B cell (primary cell): ENCODE measurements at regions not wholly inside any gene's neighbourhood (a gene's known extent, or its start where the extent isn't known, plus 50 kb on each side); places are given as distances from the start of the nearest gene placed in this dataset.

ENCODE experiments used
- ATAC-seq: fragments of 200-7000 bp; cut with Tn5 transposase; one replicate; pipeline ENCODE4 v1.10.0; 2021; ENCODE audit warnings: low read depth, mild to moderate bottlenecking, moderate number of reproducible peaks, moderate library complexity
- CTCF ChIA-PET: fragments of 350-600 bp; sonication (Branson Sonifier 250); formaldehyde crosslinking; loops from one replicate; lab custom pipeline; 2021; ENCODE audit warnings: antibody characterized with exemption, inconsistent platforms; lab: Charles Lee
- POLR2A ChIA-PET: fragments of 350-600 bp; sonication (Branson Sonifier 250); formaldehyde crosslinking; loops from one replicate; lab custom pipeline; 2021; ENCODE audit warnings: antibody characterized with exemption; lab: Charles Lee
- DNase-seq: peaks from one replicate; pipeline ENCODE4 v3.0.0; 2013
- H2AFZ ChIP-seq: 2 replicates; pipeline ENCODE4 v1.6.1; 2012; ENCODE audit warnings: mild to moderate bottlenecking, low read depth, low read length; ENCODE audit not compliant: insufficient read depth, poor library complexity, severe bottlenecking
- H3K27ac ChIP-seq, 2 donors: 1 replicate in 1 of 2; 2 replicates in 1 of 2; pipeline ENCODE4 v1.5.1; 2012 to 2013; ENCODE audit warnings: low read length in 2 of 2, mild to moderate bottlenecking in 2 of 2, moderate library complexity in 1 of 2
- H3K27me3 ChIP-seq, 4 experiments: fragments of 200-600 bp in 1 of 4; sonication (generic) in 1 of 4; replicated peaks in 1 of 4; 1 replicate in 2 of 4; 2 replicates in 2 of 4; pipeline versions ENCODE4 v1.6.1 to v1.7.0; 2013 to 2016; ENCODE audit warnings: low read length in 3 of 4, mild to moderate bottlenecking in 2 of 4, mixed read lengths in 1 of 4, moderate library complexity in 1 of 4; ENCODE audit not compliant: insufficient read depth in 4 of 4, control insufficient read depth in 3 of 4; ENCODE audit errors: control extremely low read depth in 1 of 4
- H3K36me3 ChIP-seq, 2 experiments: replicated peaks in 1 of 2; 1 replicate in 1 of 2; 2 replicates in 1 of 2; pipeline versions ENCODE4 v1.6.1 to v1.7.1; 2013; ENCODE audit warnings: low read length in 1 of 2; ENCODE audit not compliant: insufficient read depth in 2 of 2, control insufficient read depth in 1 of 2; ENCODE audit errors: control extremely low read depth in 1 of 2, extremely low read depth in 1 of 2
- H3K4me1 ChIP-seq, 2 donors: fragments of 200-600 bp in 1 of 2; sonication (generic) in 1 of 2; 1 replicate in 1 of 2; 2 replicates in 1 of 2; pipeline versions ENCODE4 v1.5.1 to v1.6.1; 2013 to 2017; ENCODE audit warnings: low read length in 2 of 2; ENCODE audit not compliant: control insufficient read depth in 2 of 2, insufficient read depth in 2 of 2
- H3K4me2 ChIP-seq: replicated peaks from 2 replicates; pipeline ENCODE3; 2012; ENCODE audit warnings: mild to moderate bottlenecking, low read depth, low read length; ENCODE audit not compliant: poor library complexity, severe bottlenecking
- H3K4me3 ChIP-seq, 5 experiments: fragments of 200-600 bp in 1 of 5; sonication (generic) in 1 of 5; 1 replicate in 3 of 5; 2 replicates in 2 of 5; pipeline versions ENCODE4 v1.5.1 to v1.7.0; 2011 to 2016; ENCODE audit warnings: low read length in 4 of 5, mild to moderate bottlenecking in 4 of 5, low read depth in 2 of 5, control low read depth in 1 of 5, moderate library complexity in 1 of 5; ENCODE audit not compliant: insufficient read depth in 1 of 5; ENCODE audit errors: control extremely low read depth in 1 of 5, extremely low read depth in 1 of 5
- H3K79me2 ChIP-seq: fragments of 200-600 bp; sonication (generic); one replicate; pipeline ENCODE4 v1.6.0; 2016; ENCODE audit warnings: low read length; ENCODE audit not compliant: control insufficient read depth, insufficient read depth
- H3K9ac ChIP-seq: fragments of 200-600 bp; sonication (generic); 2 replicates; pipeline ENCODE4 v1.6.1; 2017; ENCODE audit warnings: mild to moderate bottlenecking, low read length, moderate library complexity
- H3K9me3 ChIP-seq, 3 donors: one replicate each; pipeline versions ENCODE4 v1.6.1 to v1.7.1; 2013; ENCODE audit warnings: low read length in 2 of 3; ENCODE audit not compliant: control insufficient read depth in 2 of 3, insufficient read depth in 1 of 3; ENCODE audit errors: control extremely low read depth in 1 of 3
- H4K20me1 ChIP-seq: 2 replicates; pipeline ENCODE4 v1.6.0; 2012; ENCODE audit warnings: mild to moderate bottlenecking, low read length; ENCODE audit not compliant: insufficient read depth, control insufficient read depth, poor library complexity, severe bottlenecking
- H3K27ac Mint-ChIP-seq: one replicate; pipeline ENCODE4 v1.8.0; 2021; ENCODE audit warnings: mixed read lengths
- H3K27me3 Mint-ChIP-seq: one replicate; pipeline ENCODE4 v1.8.0; 2021; ENCODE audit warnings: mixed read lengths
- H3K4me1 Mint-ChIP-seq: one replicate; pipeline ENCODE4 v1.8.0; 2021; ENCODE audit warnings: mixed read lengths
- H3K4me3 Mint-ChIP-seq: one replicate; pipeline ENCODE4 v1.8.0; 2021; ENCODE audit warnings: mixed read lengths
- H3K9me3 Mint-ChIP-seq: one replicate; pipeline ENCODE4 v1.8.0; 2022; ENCODE audit warnings: mixed read lengths; ENCODE audit not compliant: insufficient read depth
- EZH2 ChIP-seq: IDR thresholded peaks from 2 replicates; pipeline ENCODE4 v1.6.1; 2012; ENCODE audit warnings: borderline replicate concordance, low read depth, mild to moderate bottlenecking, moderate library complexity, low read length; ENCODE audit not compliant: insufficient read depth, poor library complexity, severe bottlenecking
- WGBS: methylation state at CpG from one replicate; pipeline ENCODE4 v1.1.5; 2013; ENCODE audit warnings: missing lambda C conversion rate; ENCODE audit not compliant: insufficient coverage; 5-methylcytosine and 5-hydroxymethylcytosine counted together
- intact Hi-C: fragments of 100-400 bp; cut with micrococcal nuclease; formaldehyde crosslinking; loops from one replicate; pipeline ENCODE4 v1.10.0; 2022
- TF ChIP-seq, protein P1 (sequence below): fragments of 200-600 bp; IDR thresholded peaks from one replicate; pipeline ENCODE4 v1.8.0; 2022; ENCODE audit warnings: antibody characterized with exemption, mild to moderate bottlenecking

DNA sequence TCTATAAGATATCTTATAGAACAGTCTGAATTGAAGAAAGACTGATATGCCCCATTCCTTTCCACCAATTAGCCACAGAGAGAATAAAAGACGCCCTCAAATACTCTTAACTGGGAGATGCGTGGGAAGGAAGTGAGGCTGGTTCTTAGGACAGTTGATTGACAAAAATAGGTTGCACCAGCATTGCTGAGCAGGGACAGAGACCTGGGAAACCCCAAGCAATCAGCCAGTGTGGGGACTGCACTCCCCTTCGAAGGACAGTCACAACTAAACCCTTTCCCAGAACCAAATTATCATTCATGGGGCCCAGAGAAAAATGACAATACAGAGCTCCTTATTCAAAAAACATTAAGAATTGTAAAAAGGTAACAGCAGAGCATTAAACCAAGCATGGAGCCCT is 196.9 kb upstream of the GHITM start:
- H3K9ac ChIP-seq = no peak overlapping the region
- no peaks in the 10 kb centered on the region for H3K27me3 ChIP-seq
- no peaks in the 10 kb centered on the region for H3K9me3 ChIP-seq
- no peaks in the 10 kb centered on the region for H3K36me3 ChIP-seq
- ATAC-seq (no peak), DNase-seq (no peak)
- H4K20me1 ChIP-seq = no peaks in the 10 kb centered on the region
- no peak overlapping the region for H3K27ac ChIP-seq
- Mint-ChIP-seq H3K9me3 (no peaks in the 10 kb centered on the region), H3K4me3 (no peak overlapping the region), H3K27me3 (no peaks in the 10 kb centered on the region), H3K27ac (no peak overlapping the region), H3K4me1 (no peaks in the 10 kb centered on the region)
- 92% methylated on average over 2 of the region's 3 CpGs for WGBS
- H3K4me3 ChIP-seq = no peak overlapping the region
- H2AFZ ChIP-seq = no peak overlapping the region
- H3K79me2 ChIP-seq = no peaks in the 10 kb centered on the region
- TF ChIP-seq, protein P1, sequence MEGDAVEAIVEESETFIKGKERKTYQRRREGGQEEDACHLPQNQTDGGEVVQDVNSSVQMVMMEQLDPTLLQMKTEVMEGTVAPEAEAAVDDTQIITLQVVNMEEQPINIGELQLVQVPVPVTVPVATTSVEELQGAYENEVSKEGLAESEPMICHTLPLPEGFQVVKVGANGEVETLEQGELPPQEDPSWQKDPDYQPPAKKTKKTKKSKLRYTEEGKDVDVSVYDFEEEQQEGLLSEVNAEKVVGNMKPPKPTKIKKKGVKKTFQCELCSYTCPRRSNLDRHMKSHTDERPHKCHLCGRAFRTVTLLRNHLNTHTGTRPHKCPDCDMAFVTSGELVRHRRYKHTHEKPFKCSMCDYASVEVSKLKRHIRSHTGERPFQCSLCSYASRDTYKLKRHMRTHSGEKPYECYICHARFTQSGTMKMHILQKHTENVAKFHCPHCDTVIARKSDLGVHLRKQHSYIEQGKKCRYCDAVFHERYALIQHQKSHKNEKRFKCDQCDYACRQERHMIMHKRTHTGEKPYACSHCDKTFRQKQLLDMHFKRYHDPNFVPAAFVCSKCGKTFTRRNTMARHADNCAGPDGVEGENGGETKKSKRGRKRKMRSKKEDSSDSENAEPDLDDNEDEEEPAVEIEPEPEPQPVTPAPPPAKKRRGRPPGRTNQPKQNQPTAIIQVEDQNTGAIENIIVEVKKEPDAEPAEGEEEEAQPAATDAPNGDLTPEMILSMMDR = no peak
- no peak for TF ChIP-seq EZH2
- intact Hi-C loops = no loop called here
- H3K4me2 ChIP-seq = no peak overlapping the region
- H3K4me1 ChIP-seq = no peaks in the 10 kb centered on the region
- ChIA-PET POLR2A (no interaction called here), CTCF (no interaction called here)

GRCh38 chr10:83943049-83943448 is 196.3 kb upstream of the GHITM start:
- H3K27me3 Mint-ChIP-seq = no peaks in the 10 kb centered on the region
- H3K4me1 ChIP-seq = no peaks in the 10 kb centered on the region
- intact Hi-C loops = no loop called here
- no peak overlapping the region for H3K27ac ChIP-seq
- H3K4me2 ChIP-seq = no peak overlapping the region
- no peaks in the 10 kb centered on the region for H4K20me1 ChIP-seq
- no peak overlapping the region for H3K9ac ChIP-seq
- H3K4me3 Mint-ChIP-seq = no peak overlapping the region
- no peaks in the 10 kb centered on the region for H3K36me3 ChIP-seq
- no peaks in the 10 kb centered on the region for H3K27me3 ChIP-seq
- ATAC-seq (no peak), DNase-seq (no peak)
- H3K4me3 ChIP-seq = no peak overlapping the region
- WGBS = 87% methylated on average over 5 of the region's 5 CpGs
- no peak overlapping the region for H3K27ac Mint-ChIP-seq
- no peak for TF ChIP-seq EZH2
- TF ChIP-seq, protein P1 = no peak
- POLR2A ChIA-PET = no interaction called here
- CTCF ChIA-PET = no interaction called here
- H3K9me3 Mint-ChIP-seq = no peaks in the 10 kb centered on the region
- no peaks in the 10 kb centered on the region for H3K4me1 Mint-ChIP-seq
- H3K9me3 ChIP-seq = no peaks in the 10 kb centered on the region
- H3K79me2 ChIP-seq = no peaks in the 10 kb centered on the region
- no peak overlapping the region for H2AFZ ChIP-seq
